ENCODE measurements at regions not wholly inside any gene's neighbourhood (a gene's known extent, or its start where the extent isn't known, plus 50 kb on each side); places are given as distances from the start of the nearest gene placed in this dataset.

- TF ChIP-seq CHD7 (IDR thresholded peaks at IDR 0.05; ENCODE audit: insufficient replicate concordance, low read length) (no peak), ASH2L (IDR thresholded peaks at IDR 0.05; ENCODE audit: low read length) (no peak), RNF2 (IDR thresholded peaks at IDR 0.05; ENCODE audit: borderline replicate concordance, low read depth, low read length, missing control alignments, poor library complexity, severe bottlenecking) (no peak), TCF12 (IDR thresholded peaks at IDR 0.05; ENCODE audit: low read depth, low read length) (no peak)
- TF ChIP-seq, protein P1, sequence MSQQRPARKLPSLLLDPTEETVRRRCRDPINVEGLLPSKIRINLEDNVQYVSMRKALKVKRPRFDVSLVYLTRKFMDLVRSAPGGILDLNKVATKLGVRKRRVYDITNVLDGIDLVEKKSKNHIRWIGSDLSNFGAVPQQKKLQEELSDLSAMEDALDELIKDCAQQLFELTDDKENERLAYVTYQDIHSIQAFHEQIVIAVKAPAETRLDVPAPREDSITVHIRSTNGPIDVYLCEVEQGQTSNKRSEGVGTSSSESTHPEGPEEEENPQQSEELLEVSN (IDR thresholded peaks at IDR 0.05) = no peak
Observed at GRCh38 chr6:153493501-153493900, 362.4 kb upstream of the RGS17 start (continued).
